ENCODE measurements at regions not wholly inside any gene's neighbourhood (a gene's known extent, or its start where the extent isn't known, plus 50 kb on each side); places are given as distances from the start of the nearest gene placed in this dataset.

- DNase-seq (no peak), ATAC-seq (no peak)
- Mint-ChIP-seq H3K4me1 (peaks cover under 1 to 1% of the 10 kb centered on the region in 2 donors), H3K36me3 (no peaks in the 10 kb centered on the region), H3K4me3 (no peak overlapping the region), H3K9me3 (no peaks in the 10 kb centered on the region), H3K27me3 (ENCODE audit: low read depth in 2 of 2) (peaks cover 4 to 10% of the 10 kb centered on the region in 2 donors), H3K27ac (no peak overlapping the region)
- 94% methylated on average over 4 of the region's 4 CpGs for WGBS (ENCODE audit: insufficient coverage)
- Histone ChIP-seq H3K36me3 (ENCODE audit: control insufficient read depth, insufficient read depth, low read length) (no peaks in the 10 kb centered on the region), H3K9me3 (ENCODE audit: control insufficient read depth, insufficient read depth, low read length) (no peaks in the 10 kb centered on the region), H3K27ac (ENCODE audit: low read length) (no peak overlapping the region), H3K27me3 (ENCODE audit: control insufficient read depth, insufficient read depth, low read length) (no peaks in the 10 kb centered on the region), H3K4me1 (ENCODE audit: control insufficient read depth, insufficient read depth, low read length) (no peaks in the 10 kb centered on the region), H3K4me3 (ENCODE audit: low read length) (no peak overlapping the region)
- TF ChIP-seq CTCF (IDR thresholded peaks at IDR 0.05): no peak
- intact Hi-C loops (cut with micrococcal nuclease): no loop called here
These were observed 93.7 kb downstream of the HS1BP3 start for GRCh38 chr2:20557226-20557625.

GRCh38 chr2:20557635-20558034 lies 93.3 kb downstream of the HS1BP3 start:
- Mint-ChIP-seq H3K27ac (no peak overlapping the region), H3K36me3 (no peaks in the 10 kb centered on the region), H3K9me3 (no peaks in the 10 kb centered on the region), H3K4me1 (no peaks in the 10 kb centered on the region), H3K4me3 (no peak overlapping the region), H3K27me3 (ENCODE audit: low read depth in 2 of 2) (peaks cover 4 to 10% of the 10 kb centered on the region in 2 donors)
- no peak for TF ChIP-seq CTCF (IDR thresholded peaks at IDR 0.05)
- Histone ChIP-seq H3K36me3 (ENCODE audit: control insufficient read depth, insufficient read depth, low read length) (no peaks in the 10 kb centered on the region), H3K9me3 (ENCODE audit: control insufficient read depth, insufficient read depth, low read length) (no peaks in the 10 kb centered on the region), H3K27ac (ENCODE audit: low read length) (no peak overlapping the region), H3K4me1 (ENCODE audit: control insufficient read depth, insufficient read depth, low read length) (no peaks in the 10 kb centered on the region), H3K27me3 (ENCODE audit: control insufficient read depth, insufficient read depth, low read length) (no peaks in the 10 kb centered on the region), H3K4me3 (ENCODE audit: low read length) (no peak overlapping the region)
- no peak for DNase-seq
- ATAC-seq: no peak
- intact Hi-C loops (cut with micrococcal nuclease): no loop called here
- WGBS (ENCODE audit: insufficient coverage): 86% methylated on average over 3 of the region's 3 CpGs

- Mint-ChIP-seq H3K4me3 (no peak overlapping the region), H3K9me3 (no peaks in the 10 kb centered on the region), H3K27ac (no peak overlapping the region), H3K4me1 (no peaks in the 10 kb centered on the region), H3K36me3 (no peaks in the 10 kb centered on the region), H3K27me3 (ENCODE audit: low read depth in 2 of 2) (peaks cover 4 to 10% of the 10 kb centered on the region in 2 donors)
- intact Hi-C loops (cut with micrococcal nuclease): no loop called here
- Histone ChIP-seq H3K4me1 (ENCODE audit: control insufficient read depth, insufficient read depth, low read length) (no peaks in the 10 kb centered on the region), H3K4me3 (ENCODE audit: low read length) (no peak overlapping the region), H3K9me3 (ENCODE audit: control insufficient read depth, insufficient read depth, low read length) (no peaks in the 10 kb centered on the region), H3K27ac (ENCODE audit: low read length) (no peak overlapping the region), H3K36me3 (ENCODE audit: control insufficient read depth, insufficient read depth, low read length) (no peaks in the 10 kb centered on the region), H3K27me3 (ENCODE audit: control insufficient read depth, insufficient read depth, low read length) (no peaks in the 10 kb centered on the region)
- DNase-seq: no peak
- ATAC-seq: no peak
- 92% methylated on average over 12 of the region's 12 CpGs for WGBS (ENCODE audit: insufficient coverage)
- TF ChIP-seq CTCF (IDR thresholded peaks at IDR 0.05): no peak
These were observed 92.3 kb downstream of the HS1BP3 start for GRCh38 chr2:20558391-20559150.

- ATAC-seq (no peak), DNase-seq (no peak)
- Histone ChIP-seq H3K27ac (ENCODE audit: low read length) (no peak overlapping the region), H3K4me1 (ENCODE audit: control insufficient read depth, insufficient read depth, low read length) (no peaks in the 10 kb centered on the region), H3K4me3 (ENCODE audit: low read length) (no peak overlapping the region), H3K36me3 (ENCODE audit: control insufficient read depth, insufficient read depth, low read length) (no peaks in the 10 kb centered on the region), H3K27me3 (ENCODE audit: control insufficient read depth, insufficient read depth, low read length) (no peaks in the 10 kb centered on the region), H3K9me3 (ENCODE audit: control insufficient read depth, insufficient read depth, low read length) (no peaks in the 10 kb centered on the region)
- Mint-ChIP-seq H3K36me3 (no peaks in the 10 kb centered on the region), H3K4me3 (no peak overlapping the region), H3K4me1 (no peaks in the 10 kb centered on the region), H3K27me3 (ENCODE audit: low read depth in 2 of 2) (peaks cover 4 to 10% of the 10 kb centered on the region in 2 donors), H3K27ac (no peak overlapping the region), H3K9me3 (no peaks in the 10 kb centered on the region)
- no peak for TF ChIP-seq CTCF (IDR thresholded peaks at IDR 0.05)
- intact Hi-C loops (cut with micrococcal nuclease): no loop called here
- WGBS (ENCODE audit: insufficient coverage): 99% methylated on average over 3 of the region's 3 CpGs
These were observed 91.6 kb downstream of the HS1BP3 start for GRCh38 chr2:20559277-20559676.
